Skeletal muscle tissue (tissue), 3 donors: ENCODE measurements at regions not wholly inside any gene's neighbourhood (a gene's known extent, or its start where the extent isn't known, plus 50 kb on each side); places are given as distances from the start of the nearest gene placed in this dataset.

ENCODE experiments used
- H3K27ac ChIP-seq: one replicate; pipeline ENCODE4 v1.7.0; 2013; ENCODE audit warnings: mild to moderate bottlenecking, low read depth, low read length, inconsistent platforms
- H3K27me3 ChIP-seq, 3 donors: one replicate each; pipeline ENCODE4 v1.7.0; 2013; ENCODE audit warnings: low read length in 3 of 3; ENCODE audit not compliant: control insufficient read depth in 3 of 3, insufficient read depth in 3 of 3
- H3K36me3 ChIP-seq, 3 donors: one replicate each; pipeline ENCODE4 v1.7.0; 2013; ENCODE audit warnings: low read length in 3 of 3; ENCODE audit not compliant: control insufficient read depth in 3 of 3, insufficient read depth in 3 of 3
- H3K4me1 ChIP-seq, 3 donors: one replicate each; pipeline ENCODE4 v1.7.0; 2013; ENCODE audit warnings: low read length in 3 of 3, mild to moderate bottlenecking in 3 of 3; ENCODE audit not compliant: control insufficient read depth in 3 of 3, insufficient read depth in 3 of 3
- H3K4me3 ChIP-seq, 3 donors: one replicate each; pipeline ENCODE4 v1.7.0; 2013; ENCODE audit warnings: low read length in 3 of 3
- H3K9ac ChIP-seq, 3 donors: one replicate each; pipeline ENCODE4 v1.7.0; 2013; ENCODE audit warnings: low read length in 3 of 3, mild to moderate bottlenecking in 3 of 3, moderate library complexity in 2 of 3, low read depth in 1 of 3
- H3K9me3 ChIP-seq, 3 donors: one replicate each; pipeline ENCODE4 v1.7.0; 2013; ENCODE audit warnings: low read length in 3 of 3; ENCODE audit not compliant: control insufficient read depth in 3 of 3
- donor health status: Osteomylitis.

- Histone ChIP-seq H3K9me3 (no peaks in the 10 kb centered on the region), H3K27me3 (no peaks in the 10 kb centered on the region), H3K27ac (no peak overlapping the region), H3K36me3 (no peaks in the 10 kb centered on the region), H3K4me1 (no peaks in the 10 kb centered on the region), H3K4me3 (no peak overlapping the region), H3K9ac (no peak overlapping the region)
Measured at GRCh38 chr22:22050141-22050775, 67.7 kb upstream of the TOP3B start.

GRCh38 chr22:22049684-22050083 lies 67.1 kb upstream of the TOP3B start:
- H3K27ac ChIP-seq = no peak overlapping the region
- H3K36me3 ChIP-seq = no peaks in the 10 kb centered on the region
- no peaks in the 10 kb centered on the region for H3K4me1 ChIP-seq
- H3K9me3 ChIP-seq = no peaks in the 10 kb centered on the region
- H3K27me3 ChIP-seq = no peaks in the 10 kb centered on the region
- no peak overlapping the region for H3K4me3 ChIP-seq
- no peak overlapping the region for H3K9ac ChIP-seq

- no peaks in the 10 kb centered on the region for H3K9me3 ChIP-seq
- H3K9ac ChIP-seq = no peak overlapping the region
- H3K27me3 ChIP-seq = no peaks in the 10 kb centered on the region
- no peak overlapping the region for H3K27ac ChIP-seq
- no peaks in the 10 kb centered on the region for H3K36me3 ChIP-seq
- no peaks in the 10 kb centered on the region for H3K4me1 ChIP-seq
- H3K4me3 ChIP-seq = no peak overlapping the region
Measured at GRCh38 chr22:22048981-22049531, 66.5 kb upstream of the TOP3B start.

GRCh38 chr22:22048318-22048942 lies 65.8 kb upstream of the TOP3B start:
- no peaks in the 10 kb centered on the region for H3K4me1 ChIP-seq
- H3K9ac ChIP-seq = no peak overlapping the region
- no peak overlapping the region for H3K27ac ChIP-seq
- no peaks in the 10 kb centered on the region for H3K36me3 ChIP-seq
- H3K9me3 ChIP-seq = no peaks in the 10 kb centered on the region
- no peak overlapping the region for H3K4me3 ChIP-seq
- no peaks in the 10 kb centered on the region for H3K27me3 ChIP-seq

GRCh38 chr22:22047776-22048175 lies 65.2 kb upstream of the TOP3B start:
- no peak overlapping the region for H3K27ac ChIP-seq
- H3K9me3 ChIP-seq = no peaks in the 10 kb centered on the region
- H3K9ac ChIP-seq = no peak overlapping the region
- no peaks in the 10 kb centered on the region for H3K27me3 ChIP-seq
- no peaks in the 10 kb centered on the region for H3K36me3 ChIP-seq
- H3K4me1 ChIP-seq = no peaks in the 10 kb centered on the region
- no peak overlapping the region for H3K4me3 ChIP-seq

- Histone ChIP-seq H3K9me3 (no peaks in the 10 kb centered on the region), H3K4me1 (no peaks in the 10 kb centered on the region), H3K27me3 (no peaks in the 10 kb centered on the region), H3K27ac (no peak overlapping the region), H3K36me3 (no peaks in the 10 kb centered on the region), H3K4me3 (no peak overlapping the region), H3K9ac (no peak overlapping the region)
Measured at GRCh38 chr22:22047266-22047665, 64.7 kb upstream of the TOP3B start.

GRCh38 chr22:22046370-22046769 lies 63.8 kb upstream of the TOP3B start:
- Histone ChIP-seq H3K4me1 (no peaks in the 10 kb centered on the region), H3K27ac (no peak overlapping the region), H3K9me3 (no peaks in the 10 kb centered on the region), H3K36me3 (no peaks in the 10 kb centered on the region), H3K9ac (no peak overlapping the region), H3K4me3 (no peak overlapping the region), H3K27me3 (no peaks in the 10 kb centered on the region)

GRCh38 chr22:22045571-22046335 lies 63.2 kb upstream of the TOP3B start:
- no peaks in the 10 kb centered on the region for H3K27me3 ChIP-seq
- H3K4me1 ChIP-seq = no peaks in the 10 kb centered on the region
- no peak overlapping the region for H3K9ac ChIP-seq
- no peaks in the 10 kb centered on the region for H3K9me3 ChIP-seq
- no peaks in the 10 kb centered on the region for H3K36me3 ChIP-seq
- no peak overlapping the region for H3K4me3 ChIP-seq
- no peak overlapping the region for H3K27ac ChIP-seq

- Histone ChIP-seq H3K4me1 (no peaks in the 10 kb centered on the region), H3K9me3 (no peaks in the 10 kb centered on the region), H3K4me3 (no peak overlapping the region), H3K9ac (no peak overlapping the region), H3K27me3 (peaks cover 0 to 3% (median 0%) of the 10 kb centered on the region in 3 donors), H3K27ac (no peak overlapping the region), H3K36me3 (no peaks in the 10 kb centered on the region)
Measured at GRCh38 chr22:22044153-22044552, 61.6 kb upstream of the TOP3B start.
